Astrocyte of the spinal cord (primary cell): ENCODE measurements at regions not wholly inside any gene's neighbourhood (a gene's known extent, or its start where the extent isn't known, plus 50 kb on each side); places are given as distances from the start of the nearest gene placed in this dataset.

ENCODE experiments used
- DNase-seq: peaks from one replicate; pipeline ENCODE4 v3.0.0; 2011; ENCODE audit warnings: low read depth, low spot score
- H3K4me3 ChIP-seq: 2 replicates; pipeline ENCODE4 v1.5.1; 2011; ENCODE audit warnings: low read depth, mild to moderate bottlenecking, low read length, moderate library complexity
- CTCF ChIP-seq: IDR thresholded peaks from 2 replicates; pipeline ENCODE4 v1.5.1; 2012; ENCODE audit warnings: low read depth, mild to moderate bottlenecking, low read length, inconsistent platforms
- in situ Hi-C: cut with HindIII; loops from 2 replicates; pipeline ENCODE4 v1.10.0; 2017; ENCODE audit warnings: low sequenced_read_pairs

- H3K4me3 ChIP-seq = no peak overlapping the region
- in situ Hi-C loops = no loop called here
- no peak for TF ChIP-seq CTCF
- DNase-seq = no peak
Observed at GRCh38 chr3:36232797-36233489, 147.4 kb upstream of the STAC start.

GRCh38 chr3:36244728-36245127 is 135.6 kb upstream of the STAC start:
- peak; percentile 49 for DNase-seq
- no peak overlapping the region for H3K4me3 ChIP-seq
- TF ChIP-seq CTCF = no peak
- in situ Hi-C loops = no loop called here

GRCh38 chr3:36248374-36248773 is 131.9 kb upstream of the STAC start:
- H3K4me3 ChIP-seq = no peak overlapping the region
- DNase-seq = no peak
- in situ Hi-C loops = no loop called here
- TF ChIP-seq CTCF = no peak

- in situ Hi-C loops = no loop called here
Observed at GRCh38 chr3:36250191-36250590, 130.1 kb upstream of the STAC start.

GRCh38 chr3:36257158-36257852 is 123.0 kb upstream of the STAC start:
- in situ Hi-C loops = no loop called here
- TF ChIP-seq CTCF = no peak
- H3K4me3 ChIP-seq = no peak overlapping the region
- no peak for DNase-seq

More at GRCh38 chr3:36250191-36250590, 130.1 kb upstream of the STAC start:
- no peak for DNase-seq
- no peak for TF ChIP-seq CTCF
- no peak overlapping the region for H3K4me3 ChIP-seq

- no peak for DNase-seq
Observed at GRCh38 chr3:36258421-36258820, 121.9 kb upstream of the STAC start.

More at GRCh38 chr3:36258421-36258820, 121.9 kb upstream of the STAC start:
- TF ChIP-seq CTCF = no peak
- in situ Hi-C loops = no loop called here
- no peak overlapping the region for H3K4me3 ChIP-seq
